ENCODE measurements at regions not wholly inside any gene's neighbourhood (a gene's known extent, or its start where the extent isn't known, plus 50 kb on each side); places are given as distances from the start of the nearest gene placed in this dataset.

- DNase-seq: no peak
- H3K9me3 ChIP-seq: no peaks in the 10 kb centered on the region
- H3K27me3 ChIP-seq: no peaks in the 10 kb centered on the region
- no peak overlapping the region for H3K27ac ChIP-seq
- no peaks in the 10 kb centered on the region for H3K36me3 ChIP-seq
- TF ChIP-seq POLR2A (IDR thresholded peaks at IDR 0.05): no peak
- TF ChIP-seq CTCF (IDR thresholded peaks at IDR 0.05): no peak
- intact Hi-C loops (cut with DNase I): no loop called here
- H3K4me3 ChIP-seq: no peak overlapping the region
- no peaks in the 10 kb centered on the region for H3K4me1 ChIP-seq
Measured at GRCh38 chr13:90773681-90774080, 573.8 kb upstream of the MIR17HG start.

- H3K9me3 ChIP-seq: no peaks in the 10 kb centered on the region
- H3K4me3 ChIP-seq: no peak overlapping the region
- intact Hi-C loops (cut with DNase I): no loop called here
- TF ChIP-seq POLR2A (IDR thresholded peaks at IDR 0.05): no peak
- no peak for TF ChIP-seq CTCF (IDR thresholded peaks at IDR 0.05)
- H3K27ac ChIP-seq: no peak overlapping the region
- no peaks in the 10 kb centered on the region for H3K36me3 ChIP-seq
- DNase-seq: no peak
- 79 to 88% methylated on average over 7 of the region's 7 CpGs for WGBS, 2 donors
- no peaks in the 10 kb centered on the region for H3K27me3 ChIP-seq
- no peaks in the 10 kb centered on the region for H3K4me1 ChIP-seq
Measured at GRCh38 chr13:90776051-90776748, 571.3 kb upstream of the MIR17HG start.

- no peaks in the 10 kb centered on the region for H3K4me1 ChIP-seq
- no peak for DNase-seq
- TF ChIP-seq POLR2A (IDR thresholded peaks at IDR 0.05) (no peak), CTCF (IDR thresholded peaks at IDR 0.05) (no peak)
- no peak overlapping the region for H3K27ac ChIP-seq
- no peaks in the 10 kb centered on the region for H3K27me3 ChIP-seq
- intact Hi-C loops (cut with DNase I): no loop called here
- H3K4me3 ChIP-seq: no peak overlapping the region
- H3K9me3 ChIP-seq: no peaks in the 10 kb centered on the region
- H3K36me3 ChIP-seq: no peaks in the 10 kb centered on the region
Measured at GRCh38 chr13:90783273-90783672, 564.2 kb upstream of the MIR17HG start.

GRCh38 chr13:90787007-90787406, 560.5 kb upstream of the MIR17HG start:
- Histone ChIP-seq H3K4me1 (no peaks in the 10 kb centered on the region), H3K9me3 (no peaks in the 10 kb centered on the region), H3K36me3 (no peaks in the 10 kb centered on the region), H3K27me3 (no peaks in the 10 kb centered on the region), H3K4me3 (no peak overlapping the region), H3K27ac (no peak overlapping the region)
- DNase-seq: no peak
- TF ChIP-seq CTCF (IDR thresholded peaks at IDR 0.05) (no peak), POLR2A (IDR thresholded peaks at IDR 0.05) (no peak)
- intact Hi-C loops (cut with DNase I): no loop called here

- Histone ChIP-seq H3K27me3 (no peaks in the 10 kb centered on the region), H3K27ac (no peak overlapping the region), H3K4me1 (no peaks in the 10 kb centered on the region), H3K4me3 (no peak overlapping the region), H3K9me3 (no peaks in the 10 kb centered on the region), H3K36me3 (no peaks in the 10 kb centered on the region)
- WGBS, 2 donors: 32 to 74% methylated on average over 1 of the region's 1 CpG
- intact Hi-C loops (cut with DNase I): no loop called here
- no peak for TF ChIP-seq CTCF (IDR thresholded peaks at IDR 0.05)
- no peak for TF ChIP-seq POLR2A (IDR thresholded peaks at IDR 0.05)
- DNase-seq: no peak
Measured at GRCh38 chr13:90792335-90792734, 555.2 kb upstream of the MIR17HG start.

Data from esophagus squamous epithelium (tissue), 5 donors.